ENCODE measurements at regions not wholly inside any gene's neighbourhood (a gene's known extent, or its start where the extent isn't known, plus 50 kb on each side); places are given as distances from the start of the nearest gene placed in this dataset.

DNA sequence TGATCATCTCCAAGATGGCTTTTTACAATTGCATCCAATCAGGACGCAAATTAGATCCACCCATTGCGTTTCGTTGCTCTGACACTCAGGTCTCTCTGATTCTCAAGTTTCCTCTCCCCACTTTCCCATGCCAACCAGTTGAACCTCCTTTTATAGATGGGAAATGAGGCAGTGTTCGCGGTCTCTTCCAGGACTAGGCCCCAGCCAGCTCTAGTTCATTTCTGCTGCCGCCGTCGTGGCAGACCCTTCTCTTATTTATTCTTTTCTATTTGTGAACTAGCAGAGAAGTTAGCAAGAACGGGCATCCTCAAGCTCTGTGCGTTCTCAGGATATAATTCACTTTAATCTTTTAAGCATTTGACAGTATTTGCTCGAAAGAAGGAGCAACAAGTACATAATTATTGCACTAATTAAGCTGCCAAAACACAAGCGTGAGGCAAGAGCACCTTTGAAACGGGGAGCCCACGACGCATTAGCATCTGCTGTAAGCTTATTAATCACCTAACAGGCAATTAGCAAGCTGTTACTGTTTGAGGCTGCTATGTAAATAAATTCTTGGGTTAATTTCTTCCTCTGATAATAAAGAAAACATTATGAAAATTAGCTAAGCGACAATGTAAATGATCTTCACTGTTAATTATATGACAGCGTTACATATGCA, 246.4 kb upstream of the TLE3 start:
- TF ChIP-seq POLR2A (IDR thresholded peaks at IDR 0.05; ENCODE audit: low read depth): no peak
- TF ChIP-seq CTCF (IDR thresholded peaks at IDR 0.05): no peak
- TF ChIP-seq EP300 (IDR thresholded peaks at IDR 0.05): no peak
- TF ChIP-seq POLR2AphosphoS5 (IDR thresholded peaks at IDR 0.05): no peak
